AG09319 (cell line): ENCODE measurements at regions not wholly inside any gene's neighbourhood (a gene's known extent, or its start where the extent isn't known, plus 50 kb on each side); places are given as distances from the start of the nearest gene placed in this dataset.

Experiments
- DNase-seq: peaks from one replicate; pipeline ENCODE4 v3.0.0-alpha.2; 2010; ENCODE audit warnings: low read depth; ENCODE audit errors: extremely low read depth
- TF ChIP-seq, protein P1 (sequence below): IDR thresholded peaks from 2 replicates; pipeline ENCODE4 v1.5.1; 2011; ENCODE audit warnings: low read depth, mild to moderate bottlenecking, inconsistent platforms, low read length, moderate library complexity

GRCh38 chr1:87805666-87806378 lies 477.1 kb downstream of the LMO4 start:
- DNase-seq, result peak; percentile 16

DNA sequence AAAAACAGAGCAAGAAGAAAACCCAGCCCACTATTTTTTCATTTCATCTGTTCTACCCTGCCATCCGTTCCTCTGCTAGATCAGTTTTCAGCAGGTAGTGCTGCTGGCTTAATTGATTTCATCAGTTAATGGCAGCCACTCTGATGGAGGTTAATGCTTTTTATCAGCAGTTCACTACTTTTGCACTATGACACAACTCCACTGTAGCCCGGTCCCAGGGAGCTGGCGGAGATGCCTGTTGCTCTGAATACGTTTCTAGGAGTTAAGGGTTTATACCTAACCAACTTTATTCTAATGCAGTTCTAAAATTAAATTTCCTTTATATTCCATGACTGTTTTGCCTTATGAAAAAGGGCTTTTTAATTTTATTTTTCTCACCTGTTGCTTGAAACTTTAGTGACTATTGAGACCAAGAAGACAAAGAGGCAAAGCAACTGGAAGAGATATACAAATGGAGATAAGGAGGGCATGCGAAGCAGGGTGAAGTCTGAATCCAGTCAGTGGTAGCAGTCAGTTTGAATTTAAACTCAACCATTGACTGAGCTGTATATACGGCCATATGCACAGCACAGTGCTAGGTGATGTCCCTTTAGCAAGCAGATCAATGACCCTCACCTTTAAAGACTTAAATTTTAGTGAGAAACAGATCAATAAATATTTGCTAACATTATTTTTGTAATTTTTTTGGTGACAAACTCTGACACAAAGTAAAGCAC lies 477.9 kb downstream of the LMO4 start:
- TF ChIP-seq, protein P1, sequence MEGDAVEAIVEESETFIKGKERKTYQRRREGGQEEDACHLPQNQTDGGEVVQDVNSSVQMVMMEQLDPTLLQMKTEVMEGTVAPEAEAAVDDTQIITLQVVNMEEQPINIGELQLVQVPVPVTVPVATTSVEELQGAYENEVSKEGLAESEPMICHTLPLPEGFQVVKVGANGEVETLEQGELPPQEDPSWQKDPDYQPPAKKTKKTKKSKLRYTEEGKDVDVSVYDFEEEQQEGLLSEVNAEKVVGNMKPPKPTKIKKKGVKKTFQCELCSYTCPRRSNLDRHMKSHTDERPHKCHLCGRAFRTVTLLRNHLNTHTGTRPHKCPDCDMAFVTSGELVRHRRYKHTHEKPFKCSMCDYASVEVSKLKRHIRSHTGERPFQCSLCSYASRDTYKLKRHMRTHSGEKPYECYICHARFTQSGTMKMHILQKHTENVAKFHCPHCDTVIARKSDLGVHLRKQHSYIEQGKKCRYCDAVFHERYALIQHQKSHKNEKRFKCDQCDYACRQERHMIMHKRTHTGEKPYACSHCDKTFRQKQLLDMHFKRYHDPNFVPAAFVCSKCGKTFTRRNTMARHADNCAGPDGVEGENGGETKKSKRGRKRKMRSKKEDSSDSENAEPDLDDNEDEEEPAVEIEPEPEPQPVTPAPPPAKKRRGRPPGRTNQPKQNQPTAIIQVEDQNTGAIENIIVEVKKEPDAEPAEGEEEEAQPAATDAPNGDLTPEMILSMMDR, result no peak

More at GRCh38 chr1:87805666-87806378, 477.1 kb downstream of the LMO4 start:
- TF ChIP-seq, protein P1, result no peak

GRCh38 chr1:87810166-87810565 lies 481.5 kb downstream of the LMO4 start:
- no peak for DNase-seq
- TF ChIP-seq, protein P1, result no peak

More for the DNA sequence above, 477.9 kb downstream of the LMO4 start:
- no peak for DNase-seq

DNA sequence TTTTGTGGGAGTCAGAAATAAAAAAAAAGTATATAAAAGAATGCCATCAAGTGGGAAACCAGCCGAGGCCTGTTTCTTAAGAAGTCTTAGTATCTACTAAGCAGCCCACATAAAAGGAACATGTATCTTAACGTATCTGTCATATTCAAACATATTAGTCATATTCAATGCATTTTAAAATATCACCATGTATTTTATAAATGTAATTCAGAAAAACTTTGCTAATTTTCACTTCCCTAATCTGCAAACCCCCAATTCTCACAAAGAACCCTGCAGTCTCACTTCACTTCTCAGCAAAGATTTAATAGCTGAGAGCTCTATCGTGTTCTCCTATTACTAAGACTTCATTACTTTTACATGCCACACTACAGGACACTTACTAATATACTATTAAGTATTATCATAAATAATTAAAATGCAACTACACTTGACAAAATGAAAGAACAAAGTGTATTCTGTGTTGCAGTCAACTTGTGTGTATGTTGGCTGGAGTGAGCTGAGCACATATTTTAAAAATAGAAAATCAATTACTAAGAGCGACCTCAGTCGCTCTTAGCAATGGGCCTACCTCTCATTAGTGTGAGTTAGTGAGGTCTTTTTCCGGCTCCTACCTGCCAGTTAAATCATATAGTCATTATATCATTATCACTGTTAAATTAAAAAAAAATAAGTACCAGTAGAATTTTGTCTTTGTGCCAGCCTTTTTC lies 484.3 kb downstream of the LMO4 start:
- TF ChIP-seq, protein P1, result no peak
- no peak for DNase-seq

GRCh38 chr1:87814573-87814972 lies 485.9 kb downstream of the LMO4 start:
- TF ChIP-seq, protein P1, result no peak
- DNase-seq, result peak; percentile 4

GRCh38 chr1:87816646-87817045 lies 488.0 kb downstream of the LMO4 start:
- TF ChIP-seq, protein P1, result no peak
- no peak for DNase-seq
